Upper lobe of left lung (tissue), 4 donors: ENCODE measurements at regions not wholly inside any gene's neighbourhood (a gene's known extent, or its start where the extent isn't known, plus 50 kb on each side); places are given as distances from the start of the nearest gene placed in this dataset.
"Not testable (repeated sequence)": the region's sequence is repeated elsewhere in the genome, so short reads cannot be mapped to it uniquely, and the experiment has no call there.

ENCODE experiments used
- CTCF ChIP-seq, 6 experiments: fragments of 450-650 bp in 4 of 6; fragments of 200-600 bp in 2 of 6; sonication (generic) in 2 of 6; IDR thresholded peaks; one replicate each; pipeline ENCODE4 v1.5.1; 2016 to 2019; ENCODE audit warnings: antibody characterized with exemption in 6 of 6
- EP300 ChIP-seq, 4 donors: sonication (generic); formaldehyde crosslinking; IDR thresholded peaks; one replicate each; pipeline ENCODE4 v1.5.1; 2017; ENCODE audit warnings: antibody characterized with exemption in 4 of 4, control low read depth in 2 of 4
- POLR2A ChIP-seq, 4 donors: fragments of 450-650 bp; IDR thresholded peaks; one replicate each; pipeline ENCODE4 v1.5.1; 2016 to 2017; ENCODE audit warnings: antibody characterized with exemption in 4 of 4, mild to moderate bottlenecking in 2 of 4
- POLR2AphosphoS5 ChIP-seq, 2 donors: sonication (generic); formaldehyde crosslinking; IDR thresholded peaks; one replicate each; pipeline ENCODE4 v1.5.1; 2017; ENCODE audit warnings: antibody characterized with exemption in 2 of 2

DNA sequence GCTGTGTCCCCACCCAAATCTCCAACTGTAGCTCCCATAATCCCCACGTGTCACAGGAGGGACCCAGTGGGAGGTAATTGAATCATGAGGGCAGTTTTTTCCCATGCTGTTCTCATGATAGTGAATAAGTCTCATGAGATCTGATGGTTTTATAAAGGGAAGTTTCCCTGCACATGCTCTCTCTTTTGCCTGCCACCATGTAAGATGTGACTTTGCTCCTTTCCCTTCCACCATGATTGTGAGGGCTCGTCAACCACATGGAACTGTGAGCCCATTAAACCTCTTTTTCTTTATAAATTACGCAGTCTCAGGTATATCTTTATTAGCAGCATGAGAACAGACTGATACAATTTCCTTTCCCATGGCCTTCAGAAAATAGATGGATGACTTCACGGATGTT lies 76.8 kb upstream of the ATP8B1 start:
- not testable (repeated sequence) for TF ChIP-seq CTCF, POLR2AphosphoS5, EP300, POLR2A (IDR thresholded peaks at IDR 0.05)
